ENCODE measurements at regions not wholly inside any gene's neighbourhood (a gene's known extent, or its start where the extent isn't known, plus 50 kb on each side); places are given as distances from the start of the nearest gene placed in this dataset.

DNA sequence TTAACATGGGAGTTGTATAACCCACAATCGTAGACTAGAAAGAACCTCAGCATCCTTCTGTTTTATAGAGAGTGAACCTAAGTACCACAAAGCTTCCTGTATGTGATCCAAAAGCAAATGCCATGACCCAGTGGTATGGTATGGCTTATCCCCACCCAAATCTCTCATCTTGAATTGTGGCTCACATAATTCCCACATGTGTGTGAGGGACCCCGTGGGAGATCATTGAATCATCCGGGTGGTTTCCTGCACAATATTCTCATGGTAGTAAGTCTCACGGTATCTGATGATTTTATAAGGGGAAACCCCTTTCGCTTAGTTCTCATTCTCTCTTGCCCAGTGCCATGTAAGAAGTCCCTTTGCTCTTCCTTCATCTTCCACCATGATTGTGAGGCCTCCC is 587.9 kb downstream of the LMO7 start:
- no peaks in the 10 kb centered on the region for H3K9me3 ChIP-seq
- H3K4me3 ChIP-seq, result no peak overlapping the region
- no peak overlapping the region for H3K27ac ChIP-seq
- TF ChIP-seq POLR2A (IDR thresholded peaks at IDR 0.05), result no peak
- no peak for TF ChIP-seq EP300 (IDR thresholded peaks at IDR 0.05)
- no peak for TF ChIP-seq CTCF (IDR thresholded peaks at IDR 0.05)
- intact Hi-C loops (cut with DNase I), result no loop called here
- WGBS, 3 donors, result 96 to 97% (median 97%) methylated on average over 5 of the region's 5 CpGs
- no peak for DNase-seq
- no peaks in the 10 kb centered on the region for H3K4me1 ChIP-seq (ENCODE audit: insufficient read depth)
- H3K27me3 ChIP-seq, result no peaks in the 10 kb centered on the region
- no peaks in the 10 kb centered on the region for H3K36me3 ChIP-seq

- no peak overlapping the region for H3K27ac ChIP-seq
- H3K4me3 ChIP-seq, result no peak overlapping the region
- WGBS, 3 donors, result 93 to 95% (median 93%) methylated on average over 2 of the region's 2 CpGs
- H3K36me3 ChIP-seq, result no peaks in the 10 kb centered on the region
- H3K27me3 ChIP-seq, result no peaks in the 10 kb centered on the region
- TF ChIP-seq CTCF (IDR thresholded peaks at IDR 0.05), result no peak
- no peak for DNase-seq
- no peaks in the 10 kb centered on the region for H3K9me3 ChIP-seq
- H3K4me1 ChIP-seq (ENCODE audit: insufficient read depth), result no peaks in the 10 kb centered on the region
- intact Hi-C loops (cut with DNase I), result no loop called here
Measured at GRCh38 chr13:76223565-76223964, 587.4 kb downstream of the LMO7 start.

DNA sequence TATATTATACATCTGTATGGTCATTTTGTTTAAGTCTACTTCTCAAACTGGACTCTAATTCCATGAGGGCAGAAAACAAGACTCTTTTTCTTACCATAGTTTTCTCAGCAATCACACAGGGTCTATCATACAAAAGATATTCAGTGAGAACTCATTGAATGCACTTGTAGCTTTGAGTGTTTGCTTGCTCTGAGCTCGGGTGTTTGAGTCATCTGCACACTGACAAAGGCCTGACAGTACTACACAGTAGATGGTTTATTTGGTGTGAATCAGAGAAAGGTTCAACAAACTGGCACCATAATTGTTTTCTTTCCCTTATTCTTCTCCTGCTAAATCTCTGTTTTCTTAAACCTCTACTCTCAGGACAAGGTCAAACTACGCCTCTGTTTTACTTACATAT is 586.4 kb downstream of the LMO7 start:
- Histone ChIP-seq H3K4me3 (no peak overlapping the region), H3K4me1 (ENCODE audit: insufficient read depth) (no peaks in the 10 kb centered on the region), H3K27ac (no peak overlapping the region), H3K36me3 (no peaks in the 10 kb centered on the region), H3K9me3 (no peaks in the 10 kb centered on the region), H3K27me3 (no peaks in the 10 kb centered on the region)
- no peak for DNase-seq
- TF ChIP-seq EP300 (IDR thresholded peaks at IDR 0.05) (no peak), CTCF (IDR thresholded peaks at IDR 0.05) (no peak), POLR2A (IDR thresholded peaks at IDR 0.05) (no peak)
- intact Hi-C loops (cut with DNase I), result no loop called here
- WGBS, 3 donors, result 9 to 45% (median 13%) methylated on average over 2 of the region's 2 CpGs

DNA sequence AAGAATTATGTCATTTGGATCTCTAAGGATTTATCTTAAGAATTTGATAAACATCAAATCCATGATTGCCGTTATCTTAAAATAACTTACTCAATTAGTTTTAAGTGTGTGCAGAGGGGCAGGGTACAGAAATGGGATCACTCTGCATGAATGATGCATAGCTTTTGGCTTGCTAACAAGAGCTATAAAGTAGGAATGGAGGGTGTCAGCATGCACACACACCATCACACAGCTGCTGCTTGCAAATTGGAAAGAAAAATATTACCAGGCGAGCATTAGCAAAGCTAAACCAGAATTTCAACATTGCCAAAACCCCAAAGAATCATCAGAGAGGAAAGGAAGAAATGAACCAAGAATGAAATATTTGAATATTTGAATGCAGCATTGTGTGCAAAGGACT is 580.6 kb downstream of the LMO7 start:
- intact Hi-C loops (cut with DNase I), result no loop called here
- no peaks in the 10 kb centered on the region for H3K36me3 ChIP-seq
- WGBS, 3 donors, result 59 to 76% (median 72%) methylated on average over 2 of the region's 2 CpGs
- DNase-seq, result no peak
- TF ChIP-seq EP300 (IDR thresholded peaks at IDR 0.05) (no peak), POLR2A (IDR thresholded peaks at IDR 0.05) (no peak), CTCF (IDR thresholded peaks at IDR 0.05) (no peak)
- no peaks in the 10 kb centered on the region for H3K27me3 ChIP-seq
- H3K4me1 ChIP-seq (ENCODE audit: insufficient read depth), result no peaks in the 10 kb centered on the region
- H3K4me3 ChIP-seq, result no peak overlapping the region
- no peak overlapping the region for H3K27ac ChIP-seq
- H3K9me3 ChIP-seq, result no peaks in the 10 kb centered on the region

- Histone ChIP-seq H3K27me3 (no peaks in the 10 kb centered on the region), H3K27ac (no peak overlapping the region), H3K4me1 (ENCODE audit: insufficient read depth) (no peaks in the 10 kb centered on the region), H3K36me3 (no peaks in the 10 kb centered on the region), H3K4me3 (no peak overlapping the region), H3K9me3 (no peaks in the 10 kb centered on the region)
- DNase-seq, result no peak
- TF ChIP-seq EP300 (IDR thresholded peaks at IDR 0.05) (no peak), POLR2A (IDR thresholded peaks at IDR 0.05) (no peak), CTCF (IDR thresholded peaks at IDR 0.05) (no peak)
- intact Hi-C loops (cut with DNase I), result no loop called here
- WGBS, 3 donors, result 95 to 100% (median 98%) methylated on average over 1 of the region's 1 CpG
Measured at GRCh38 chr13:76214001-76214400, 577.9 kb downstream of the LMO7 start.

All from ovary (tissue), 7 donors.